ENCODE measurements at regions not wholly inside any gene's neighbourhood (a gene's known extent, or its start where the extent isn't known, plus 50 kb on each side); places are given as distances from the start of the nearest gene placed in this dataset.

DNA sequence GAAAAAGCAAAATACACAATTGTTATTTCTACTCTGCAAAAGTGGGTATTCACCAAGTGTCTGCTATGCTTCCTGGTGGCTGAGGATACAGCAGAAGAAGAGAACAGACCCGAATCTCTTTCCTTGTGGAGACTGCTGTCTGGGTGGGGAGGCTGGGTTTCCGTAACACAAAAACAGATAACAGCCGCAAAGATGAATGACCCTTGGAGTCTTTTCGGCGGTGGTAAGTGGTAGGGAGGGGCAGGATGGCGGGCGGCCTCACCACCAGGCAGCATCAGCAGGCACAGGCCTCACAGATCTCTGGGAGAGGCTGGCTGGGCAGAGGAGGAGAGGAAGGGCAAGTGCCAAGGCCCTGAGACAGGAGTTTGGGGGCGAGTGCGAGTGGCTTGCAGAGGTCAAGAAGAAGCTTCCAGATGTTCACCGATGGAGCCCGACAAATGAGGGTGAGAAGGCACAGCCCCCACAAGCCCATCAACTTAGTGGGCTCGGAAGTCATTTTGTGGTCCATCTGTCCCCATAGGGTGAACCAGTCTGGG, 164.2 kb downstream of the RHOU start:
- DNase-seq = no peak

DNA sequence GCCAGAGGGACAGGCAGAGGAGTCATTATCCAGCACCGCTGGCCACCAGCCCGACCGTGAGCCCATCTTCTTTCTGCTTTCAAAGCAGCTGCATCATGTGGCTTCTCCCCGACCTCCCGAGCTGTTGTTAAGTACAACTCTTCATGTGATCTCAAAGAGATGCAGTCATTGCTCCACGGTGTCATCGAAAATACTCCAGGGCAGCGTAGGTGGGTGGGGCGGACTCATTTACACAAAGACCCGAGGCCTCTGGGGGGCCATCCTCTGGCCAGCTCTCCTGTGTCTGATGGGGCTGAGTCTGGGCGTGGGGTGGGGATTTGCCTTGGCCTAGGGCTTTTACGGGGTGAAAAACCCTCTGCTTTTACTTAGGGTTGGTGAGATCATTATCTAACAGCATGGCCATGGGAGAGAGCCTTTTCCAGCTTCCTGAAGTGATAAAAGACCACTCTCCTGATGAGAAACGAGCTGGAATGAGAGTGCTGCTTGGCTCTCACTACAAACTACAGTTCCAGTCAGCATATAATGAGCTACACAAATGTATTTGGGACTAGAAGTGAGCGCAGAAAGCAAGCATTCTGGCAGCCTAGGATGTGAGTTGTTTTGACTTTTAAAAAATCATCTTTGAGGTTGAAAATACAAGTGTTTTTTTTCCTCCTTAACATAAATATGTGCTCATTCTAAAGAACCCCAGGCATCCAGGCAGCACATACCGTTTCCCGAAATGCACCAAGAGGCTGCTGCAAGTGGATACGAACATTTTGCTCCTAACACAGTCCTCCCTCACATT, 165.0 kb downstream of the RHOU start:
- no peak for DNase-seq

DNA sequence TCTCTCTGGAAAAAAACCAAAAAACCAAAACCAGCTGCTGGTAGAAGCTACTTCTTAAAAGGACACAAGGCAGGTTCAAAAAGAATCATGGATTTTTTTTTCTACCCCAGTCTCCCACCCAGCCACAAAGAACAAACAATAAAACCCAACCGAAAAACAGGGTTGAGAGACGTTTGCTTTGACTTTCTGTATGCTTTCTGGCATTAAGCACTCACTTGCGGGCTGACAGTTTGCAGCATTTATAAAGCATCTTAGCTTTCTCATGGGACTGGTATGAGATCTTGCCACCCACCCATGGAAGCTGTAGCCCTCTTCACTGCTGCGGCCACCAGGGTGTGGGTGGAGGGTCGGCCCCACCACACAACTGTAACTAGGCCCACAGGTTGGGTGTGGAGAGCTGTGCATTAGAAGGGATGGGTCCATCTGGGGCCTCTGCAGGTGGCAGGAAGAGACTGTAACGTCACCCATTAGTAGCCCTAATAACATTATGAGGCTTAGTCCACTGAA, 165.7 kb downstream of the RHOU start:
- DNase-seq = no peak

DNA sequence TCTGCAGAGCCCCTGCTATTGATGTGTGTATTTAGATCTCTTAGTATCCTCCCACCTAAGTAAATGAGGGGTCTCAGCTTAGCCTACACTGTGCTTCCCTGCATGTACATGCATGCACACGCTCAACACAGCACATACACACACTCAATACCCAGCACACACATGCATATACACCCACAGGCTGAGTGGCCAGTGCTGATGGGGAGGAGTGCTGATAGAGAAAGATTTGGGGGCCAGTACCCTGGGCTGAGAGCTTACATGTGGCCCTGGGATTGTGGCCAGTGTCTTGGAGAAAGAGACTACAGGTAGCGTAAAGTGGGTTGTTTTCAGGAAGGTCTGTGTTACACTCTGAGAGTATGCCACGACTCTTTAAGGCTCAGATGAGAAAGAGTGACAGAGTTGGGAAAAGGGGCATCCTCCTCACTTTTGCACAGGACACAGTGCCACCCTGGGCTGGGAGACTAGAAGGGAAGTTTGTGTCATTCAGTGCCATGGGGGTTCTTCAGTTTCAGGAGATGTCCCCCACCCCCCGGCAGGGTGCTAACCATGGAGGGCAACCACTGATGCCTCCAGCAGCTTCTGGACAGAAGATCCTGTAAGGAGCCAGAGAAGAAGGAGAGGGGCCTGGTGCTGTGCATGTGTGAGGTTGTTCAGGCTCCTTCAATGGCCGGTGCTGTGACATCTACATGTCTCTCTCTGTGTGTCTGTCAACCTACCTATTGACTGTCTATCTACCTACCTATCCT, 166.8 kb downstream of the RHOU start:
- DNase-seq = no peak

DNA sequence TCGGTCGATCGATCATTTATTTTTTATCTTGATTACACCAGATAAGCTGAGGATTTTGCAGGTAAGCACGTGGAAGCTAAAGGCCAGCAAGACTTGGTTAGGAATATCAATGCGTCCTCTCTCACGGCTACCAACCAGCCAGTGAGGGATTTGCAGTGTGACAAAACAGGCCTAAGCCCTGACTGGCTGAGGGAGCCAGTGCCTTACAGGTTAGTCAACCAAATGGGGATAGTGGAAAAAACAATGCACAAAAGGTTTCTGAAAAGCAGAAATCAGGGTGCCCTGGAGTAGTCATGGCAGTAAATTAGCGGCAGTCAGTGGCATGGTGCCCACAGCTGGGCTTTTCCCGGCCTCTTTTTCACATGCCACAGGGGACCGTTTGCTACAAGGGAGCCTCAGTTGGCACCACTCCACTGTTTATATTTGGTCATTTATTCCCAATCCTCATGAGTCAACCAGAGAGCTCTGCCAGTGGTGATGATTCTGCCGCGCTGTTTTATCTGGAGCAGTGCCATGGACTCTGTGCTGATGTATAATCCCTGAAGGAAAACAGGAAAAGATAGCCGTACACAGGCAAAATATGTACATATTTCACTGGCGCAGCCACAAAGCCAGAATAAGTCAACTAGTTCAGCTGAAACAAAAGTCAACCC, 167.6 kb downstream of the RHOU start:
- DNase-seq = no peak

DNA sequence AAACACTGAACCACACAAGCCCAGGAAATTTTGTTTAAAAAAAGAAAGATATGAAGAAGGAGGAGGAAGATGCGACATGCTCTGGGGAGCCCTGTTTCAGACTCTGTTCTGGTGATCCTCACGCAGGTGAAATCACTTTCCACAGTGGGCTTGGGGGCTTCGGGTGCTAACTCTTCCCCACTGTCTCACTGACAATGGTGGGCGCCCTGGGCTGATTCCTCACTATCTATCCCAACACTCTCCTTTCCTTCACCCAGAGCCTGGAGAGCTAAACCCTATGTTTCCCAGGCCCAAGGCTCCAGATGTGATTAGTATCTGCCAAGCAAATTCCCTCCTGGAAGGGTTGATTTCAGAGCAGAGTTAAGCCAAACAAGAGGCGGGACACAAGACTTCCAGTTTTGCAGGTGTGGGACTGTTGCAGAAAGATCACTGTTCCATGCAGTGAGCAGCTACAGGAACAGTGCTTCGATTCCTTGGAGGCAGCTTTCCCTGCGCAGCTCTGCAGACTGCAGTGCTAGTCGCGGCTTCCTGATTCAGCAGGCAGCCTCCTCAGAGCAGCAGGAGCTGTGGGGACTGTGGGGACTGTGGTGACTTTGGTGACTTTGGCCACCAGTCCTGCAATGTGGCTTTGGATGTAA, 168.3 kb downstream of the RHOU start:
- DNase-seq = no peak

DNA sequence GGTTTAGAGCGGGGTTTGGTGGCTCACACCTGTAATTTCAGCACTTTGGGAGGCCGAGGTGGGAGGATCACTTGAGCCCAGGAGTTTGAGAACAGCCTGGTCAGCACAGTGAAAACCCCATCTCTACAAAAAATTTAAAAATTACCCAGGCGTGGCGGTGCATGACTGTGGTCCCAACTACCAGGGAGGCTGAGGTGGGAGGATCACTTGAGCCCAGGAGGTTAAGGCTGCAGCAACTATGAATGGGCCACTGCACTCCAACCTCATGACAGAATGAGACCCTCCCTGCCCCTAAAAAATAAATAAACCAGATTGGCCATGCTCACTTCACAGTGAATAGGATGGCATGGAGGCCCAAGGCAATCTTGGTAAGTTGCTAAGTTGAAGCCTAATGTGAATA, 168.9 kb downstream of the RHOU start:
- DNase-seq = no peak

DNA sequence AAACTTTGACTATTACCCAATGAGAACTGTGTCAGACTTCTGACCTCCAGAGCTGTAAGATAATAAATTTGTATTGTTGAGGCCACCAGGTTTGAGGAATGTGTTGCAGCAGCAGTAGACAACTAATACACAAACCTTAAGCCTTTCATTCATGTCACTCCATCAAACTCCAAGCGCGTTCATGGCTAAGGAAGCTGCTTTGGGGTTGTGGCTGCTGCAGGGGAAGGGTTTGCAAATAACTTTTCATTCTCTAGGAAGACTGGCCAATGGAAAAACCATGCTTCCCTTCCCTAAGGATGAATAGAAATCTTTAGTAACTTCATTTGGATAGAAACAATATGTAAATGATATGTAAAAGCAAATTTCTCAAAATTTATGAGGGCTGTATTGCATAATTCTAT, 170.4 kb downstream of the RHOU start:
- no peak for DNase-seq

DNA sequence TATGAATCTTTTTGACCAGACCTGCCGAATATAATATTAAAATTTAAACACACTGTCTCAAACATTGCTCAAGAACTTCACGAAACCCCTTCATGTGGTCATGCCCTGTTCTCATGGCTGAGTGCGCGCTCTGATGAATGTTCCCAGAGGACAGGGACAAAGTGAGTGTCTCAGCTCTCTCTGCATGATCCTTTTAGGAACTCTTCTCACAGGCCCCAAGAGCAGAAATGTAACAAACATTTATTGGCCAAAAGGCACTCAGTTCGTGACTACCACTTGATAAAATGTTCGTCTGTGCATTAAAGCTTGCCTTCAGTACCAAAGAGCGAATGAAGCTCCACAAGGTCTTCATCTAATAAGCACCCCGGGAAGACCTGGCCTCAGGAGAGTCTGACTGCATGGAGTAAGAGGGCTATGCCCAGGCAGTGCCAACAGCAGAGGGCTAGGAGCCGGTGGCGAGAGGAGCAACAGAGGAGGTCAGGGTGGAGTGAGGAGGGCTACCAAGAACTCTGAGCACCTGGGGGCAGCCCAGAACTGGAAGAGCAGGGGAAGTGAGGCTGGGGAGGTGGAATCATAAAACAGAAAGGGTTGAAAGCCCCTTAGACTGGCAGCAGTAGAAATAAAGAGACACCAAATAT, 171.1 kb downstream of the RHOU start:
- no peak for DNase-seq

DNA sequence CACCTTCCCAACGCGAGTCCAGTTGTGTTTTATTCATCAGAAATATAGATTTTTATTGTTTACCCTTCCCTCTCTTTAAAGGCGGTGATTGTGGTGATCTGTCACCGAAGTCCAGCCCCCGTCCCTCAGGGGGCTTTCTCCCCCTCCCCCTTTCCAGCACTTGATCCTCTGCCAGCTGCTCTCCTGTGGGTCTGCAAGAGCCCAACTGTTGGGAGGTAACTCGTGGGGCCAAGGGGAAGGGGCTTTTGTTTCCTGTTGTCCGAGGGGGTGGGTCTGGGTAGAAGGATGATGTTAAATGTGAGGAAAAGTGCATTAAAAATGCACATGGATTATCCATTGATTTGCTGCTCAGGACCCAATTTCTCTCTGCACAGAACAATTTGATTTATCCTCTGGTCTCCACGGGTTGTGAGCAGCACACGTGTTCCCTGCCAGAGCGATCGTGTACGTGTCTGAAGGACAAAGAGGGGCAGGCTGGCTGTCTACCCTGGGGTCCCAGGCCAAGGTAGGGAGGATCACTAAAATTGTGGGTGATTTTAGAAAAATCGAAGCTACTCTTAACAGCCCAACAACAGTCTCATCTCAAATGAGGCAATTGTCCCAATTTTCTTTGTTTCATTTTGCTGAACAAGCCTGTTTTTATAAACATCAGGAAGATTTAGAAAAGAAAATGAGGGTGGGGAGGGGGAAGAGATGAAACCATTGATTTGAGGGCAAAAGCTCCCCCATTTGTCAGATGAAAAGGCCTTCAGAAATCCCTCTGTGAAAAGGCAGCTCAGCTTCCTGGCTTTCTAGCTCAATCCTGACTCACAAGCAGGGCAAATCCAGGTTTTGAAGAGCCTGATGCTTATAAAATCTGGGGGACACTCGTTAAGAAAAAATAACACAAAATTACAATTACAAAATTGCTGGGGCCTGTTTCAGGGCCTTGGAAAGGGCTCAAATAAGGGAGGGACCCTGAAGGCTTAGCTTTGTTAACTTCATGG, 176.2 kb downstream of the RHOU start:
- DNase-seq = no peak

DNA sequence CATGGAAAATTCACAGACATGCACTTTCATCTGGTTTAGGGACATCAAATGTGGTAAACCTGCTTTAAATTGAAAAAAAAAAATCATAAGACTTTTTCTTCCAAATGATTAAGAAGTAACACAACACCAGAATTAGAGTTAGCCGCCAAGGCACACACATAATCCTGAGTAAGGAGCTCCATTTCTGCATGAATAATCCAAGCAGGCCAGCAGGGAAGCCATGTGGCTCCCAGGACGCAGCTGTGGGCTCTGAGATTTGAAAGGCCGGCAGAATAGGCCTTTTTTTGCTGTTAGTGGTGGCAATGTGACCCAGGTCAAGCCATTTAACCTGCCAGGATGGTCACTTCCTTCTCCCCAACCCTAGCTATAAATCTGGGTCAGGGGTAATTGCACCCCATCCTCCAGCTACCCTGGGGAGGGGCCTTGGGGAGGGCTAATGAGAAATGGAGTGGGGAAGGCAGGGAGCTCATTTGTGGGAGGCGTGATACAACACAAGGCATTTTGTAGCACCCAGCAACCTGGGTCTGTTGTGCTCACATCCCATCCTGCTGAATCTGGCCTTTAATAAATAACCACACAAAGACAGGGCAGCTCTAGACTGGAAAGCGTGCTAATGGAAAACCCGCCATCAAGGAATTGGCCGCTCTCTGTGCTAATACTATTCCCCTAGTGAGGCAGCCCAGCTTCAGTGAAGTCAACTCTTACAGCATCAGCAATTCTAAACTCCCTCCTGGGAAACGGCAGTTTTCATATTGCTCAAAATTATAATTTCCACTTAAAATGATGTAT, 178.5 kb downstream of the RHOU start:
- DNase-seq = no peak

DNA sequence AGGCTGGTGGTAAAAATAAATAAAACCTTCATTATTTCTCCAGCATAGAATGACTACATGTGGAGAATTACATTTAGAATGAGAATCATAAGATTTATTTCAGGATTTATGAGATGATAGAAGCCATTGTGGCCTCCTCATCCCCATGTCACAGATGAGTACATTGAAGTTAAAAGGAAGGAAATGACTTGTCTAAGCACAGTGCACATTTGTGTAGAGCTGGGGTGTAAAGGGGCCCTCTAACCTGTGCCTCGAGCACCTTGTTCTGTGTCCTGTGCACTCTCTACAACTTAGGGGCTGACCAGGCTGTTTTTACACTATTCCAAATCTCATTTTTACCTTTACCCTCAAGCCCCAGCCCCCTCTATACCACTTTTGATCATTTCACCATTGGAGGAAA, 179.4 kb downstream of the RHOU start:
- no peak for DNase-seq

DNA sequence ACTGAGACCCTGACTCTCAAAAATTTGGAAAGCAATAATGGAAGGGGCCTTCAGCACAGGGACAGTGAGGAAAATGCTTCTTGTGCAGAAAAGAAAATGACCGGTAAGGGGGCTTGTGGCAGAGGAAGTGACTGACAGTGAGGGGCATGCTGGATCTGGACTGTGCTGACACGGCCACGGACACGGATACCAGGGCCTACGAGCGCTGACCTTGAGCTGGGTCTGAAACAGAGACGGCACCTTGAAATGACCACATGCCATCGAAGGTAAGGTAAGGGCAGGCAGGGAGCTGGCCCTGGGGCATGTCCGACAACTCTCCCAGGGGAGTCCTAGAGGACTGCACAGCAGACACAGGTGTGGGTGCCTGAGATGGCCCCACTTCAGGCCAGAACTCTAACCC, 182.1 kb downstream of the RHOU start:
- DNase-seq = no peak

DNA sequence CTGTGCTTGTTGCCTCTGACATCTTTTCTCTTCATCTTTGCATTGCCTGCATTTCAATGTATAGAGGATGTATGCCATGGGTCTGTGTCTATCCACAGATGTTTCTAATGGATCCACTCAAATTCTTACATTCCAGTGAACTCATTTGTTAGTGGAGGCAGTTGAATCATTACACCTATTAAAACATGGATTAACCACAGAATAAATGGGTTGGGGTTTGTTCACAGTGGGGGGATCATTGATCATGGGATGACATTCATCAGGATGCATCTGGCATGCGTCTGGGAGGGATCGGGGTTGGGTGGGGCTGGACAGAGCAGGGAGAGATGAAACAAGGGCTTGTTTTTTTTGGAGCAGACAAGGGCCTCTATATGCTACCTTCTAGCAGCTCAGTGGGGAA, 182.5 kb downstream of the RHOU start:
- no peak for DNase-seq

DNA sequence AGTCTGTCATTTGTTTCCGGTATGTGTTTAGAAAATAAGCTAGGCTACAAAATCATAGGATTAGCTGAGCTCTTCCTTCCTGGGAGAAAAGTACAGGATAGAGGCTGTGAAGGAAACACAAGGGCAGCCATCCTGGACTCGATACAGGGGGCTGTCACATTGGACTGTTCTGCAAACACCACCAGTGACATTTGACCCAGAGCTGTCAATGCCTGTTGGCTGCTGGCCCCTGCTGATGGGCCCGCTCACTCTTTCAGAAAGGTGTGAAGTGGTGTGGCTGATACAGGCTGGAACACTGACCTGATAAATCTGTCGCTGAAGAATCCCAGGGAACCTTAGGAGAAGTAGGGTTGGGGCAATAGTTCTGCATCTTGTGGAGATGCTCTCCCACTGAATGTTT, 183.1 kb downstream of the RHOU start:
- no peak for DNase-seq

DNA sequence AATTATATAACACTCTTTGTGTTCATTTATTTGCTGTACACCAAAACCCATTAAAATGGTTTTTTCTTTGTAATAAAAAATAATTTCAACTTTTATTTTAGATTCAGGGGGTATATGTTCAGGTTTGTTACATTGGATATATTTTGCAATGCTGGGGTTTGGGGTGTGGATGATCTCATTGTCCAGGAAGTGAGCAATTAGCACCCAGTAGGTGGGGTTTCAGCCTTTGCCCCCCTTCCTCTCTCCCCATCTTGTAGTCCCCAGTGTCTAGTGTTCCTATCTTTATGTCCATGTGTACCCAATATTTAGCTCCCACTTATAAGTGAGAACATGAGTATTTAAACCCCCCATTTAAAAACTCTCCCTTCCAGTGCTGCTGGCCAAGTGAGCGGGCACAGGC, 184.6 kb downstream of the RHOU start:
- DNase-seq = no peak

DNA sequence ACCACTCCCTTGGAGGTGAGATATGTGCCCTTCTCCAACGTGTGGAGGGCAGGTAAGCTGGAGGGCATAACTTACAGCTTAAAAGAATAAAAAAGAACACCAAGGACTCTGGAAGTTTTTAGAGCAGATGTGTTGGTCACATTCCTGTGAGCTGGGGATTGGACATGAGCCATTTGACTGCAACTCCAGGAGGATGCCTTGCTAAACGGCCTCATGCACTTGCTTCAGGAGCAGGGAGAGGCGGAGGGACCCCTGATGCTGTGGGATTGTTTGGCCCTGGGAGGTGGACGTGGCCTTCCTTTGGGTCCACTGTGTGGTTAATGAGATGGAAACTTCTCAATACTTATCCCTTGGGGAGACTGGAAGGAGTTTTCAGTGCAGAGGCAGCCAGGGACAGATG, 185.6 kb downstream of the RHOU start:
- DNase-seq = no peak

DNA sequence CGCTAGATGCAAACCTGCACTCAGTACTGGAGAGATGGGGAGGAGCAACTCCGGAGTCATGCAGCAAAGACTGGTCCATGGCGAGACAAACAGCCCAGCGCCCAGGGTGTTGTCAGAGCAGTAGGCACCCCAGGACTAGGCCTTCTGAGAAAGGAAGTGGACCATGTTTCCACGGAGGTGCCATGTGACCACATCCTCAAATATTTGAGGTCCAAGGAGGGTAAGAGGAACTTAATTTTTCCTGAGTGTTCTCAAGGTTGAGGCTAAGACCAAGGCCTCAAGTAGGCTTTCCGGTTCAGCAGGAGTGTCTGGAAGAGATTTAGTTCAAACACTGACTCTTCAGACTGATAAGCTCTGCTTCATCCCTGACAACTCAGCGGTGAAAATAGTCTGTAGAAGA, 186.2 kb downstream of the RHOU start:
- DNase-seq = peak; percentile 59

DNA sequence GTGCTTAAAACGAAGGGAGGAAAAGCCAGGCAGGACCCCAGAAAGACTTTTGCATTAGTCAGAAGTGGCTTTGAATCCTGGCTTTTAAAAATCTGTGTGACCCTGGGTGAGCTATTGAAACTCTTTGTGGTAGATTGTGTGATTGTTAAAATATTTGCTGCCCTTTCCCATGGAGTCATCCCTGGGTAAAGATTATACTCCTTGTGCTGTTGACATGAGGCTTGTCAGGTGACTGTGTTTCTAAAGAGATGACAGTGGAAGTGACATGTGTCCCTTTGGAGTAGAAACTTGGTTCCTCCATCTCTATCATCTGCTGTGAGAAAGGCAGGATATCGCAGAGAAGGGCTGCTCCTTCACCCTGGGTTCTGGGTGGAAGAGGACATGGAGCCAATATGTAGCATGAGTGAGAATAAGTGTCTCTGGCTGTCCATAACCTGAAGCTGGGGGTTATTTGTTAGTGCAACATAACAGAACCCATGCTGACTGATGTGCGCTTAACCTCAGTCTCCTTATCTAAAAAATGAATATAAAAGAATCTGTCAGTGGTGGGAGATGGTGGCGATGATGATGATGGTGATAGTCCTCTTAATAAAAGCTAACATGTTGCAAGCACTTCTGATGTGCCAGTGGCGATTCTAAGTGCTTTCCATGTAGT, 187.6 kb downstream of the RHOU start:
- DNase-seq = no peak
